HepG2 (cell line): ENCODE measurements at regions not wholly inside any gene's neighbourhood (a gene's known extent, or its start where the extent isn't known, plus 50 kb on each side); places are given as distances from the start of the nearest gene placed in this dataset.

ENCODE experiments used
- MLX ChIP-seq: IDR thresholded peaks from 2 replicates; pipeline ENCODE4 v1.6.1; 2016
- ZNF264 ChIP-seq: sonication (generic); formaldehyde crosslinking; IDR thresholded peaks from 2 replicates; pipeline ENCODE4 v1.4.0; 2020; ENCODE audit warnings: missing genetic modification reagents
- ZNF431 ChIP-seq: sonication (generic); formaldehyde crosslinking; IDR thresholded peaks from 2 replicates; pipeline ENCODE4 v1.9.0; 2022; ENCODE audit warnings: missing genetic modification reagents, low read depth, mild to moderate bottlenecking, borderline replicate concordance
- ZSCAN21 ChIP-seq: sonication (generic); formaldehyde crosslinking; IDR thresholded peaks from 2 replicates; pipeline ENCODE4 v1.8.0; 2022; ENCODE audit warnings: mild to moderate bottlenecking, missing genetic modification reagents, moderate library complexity, borderline replicate concordance
- TF ChIP-seq, protein P1 (sequence below): sonication (generic); formaldehyde crosslinking; IDR thresholded peaks from 2 replicates; pipeline ENCODE4 v1.4.0; 2020; ENCODE audit warnings: mild to moderate bottlenecking, missing genetic modification reagents
- TF ChIP-seq, protein P2 (sequence below): sonication (generic); formaldehyde crosslinking; IDR thresholded peaks from 2 replicates; pipeline ENCODE4 v1.4.0; 2020; ENCODE audit warnings: mild to moderate bottlenecking, missing genetic modification reagents

DNA sequence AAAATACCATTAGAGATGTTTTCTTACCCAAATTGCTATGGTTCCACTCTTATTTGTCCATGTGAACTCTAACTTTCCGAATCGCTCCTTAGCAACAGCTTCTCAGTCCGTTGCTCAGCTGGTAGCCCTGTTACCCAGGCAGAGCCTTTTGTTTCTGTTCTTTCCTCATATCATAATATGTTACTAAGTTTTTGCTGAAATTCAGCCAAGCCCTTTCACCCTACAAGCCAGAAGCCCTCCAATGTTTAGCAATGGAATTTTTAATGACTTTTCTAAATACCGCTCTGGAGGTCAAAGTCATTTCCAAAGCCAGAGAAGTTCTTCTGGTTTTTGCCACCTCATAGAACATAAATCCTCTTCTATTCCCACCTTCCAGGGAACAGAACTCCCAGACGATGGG, 1029.5 kb downstream of the C4orf33 start (continued):
- TF ChIP-seq, protein P1, sequence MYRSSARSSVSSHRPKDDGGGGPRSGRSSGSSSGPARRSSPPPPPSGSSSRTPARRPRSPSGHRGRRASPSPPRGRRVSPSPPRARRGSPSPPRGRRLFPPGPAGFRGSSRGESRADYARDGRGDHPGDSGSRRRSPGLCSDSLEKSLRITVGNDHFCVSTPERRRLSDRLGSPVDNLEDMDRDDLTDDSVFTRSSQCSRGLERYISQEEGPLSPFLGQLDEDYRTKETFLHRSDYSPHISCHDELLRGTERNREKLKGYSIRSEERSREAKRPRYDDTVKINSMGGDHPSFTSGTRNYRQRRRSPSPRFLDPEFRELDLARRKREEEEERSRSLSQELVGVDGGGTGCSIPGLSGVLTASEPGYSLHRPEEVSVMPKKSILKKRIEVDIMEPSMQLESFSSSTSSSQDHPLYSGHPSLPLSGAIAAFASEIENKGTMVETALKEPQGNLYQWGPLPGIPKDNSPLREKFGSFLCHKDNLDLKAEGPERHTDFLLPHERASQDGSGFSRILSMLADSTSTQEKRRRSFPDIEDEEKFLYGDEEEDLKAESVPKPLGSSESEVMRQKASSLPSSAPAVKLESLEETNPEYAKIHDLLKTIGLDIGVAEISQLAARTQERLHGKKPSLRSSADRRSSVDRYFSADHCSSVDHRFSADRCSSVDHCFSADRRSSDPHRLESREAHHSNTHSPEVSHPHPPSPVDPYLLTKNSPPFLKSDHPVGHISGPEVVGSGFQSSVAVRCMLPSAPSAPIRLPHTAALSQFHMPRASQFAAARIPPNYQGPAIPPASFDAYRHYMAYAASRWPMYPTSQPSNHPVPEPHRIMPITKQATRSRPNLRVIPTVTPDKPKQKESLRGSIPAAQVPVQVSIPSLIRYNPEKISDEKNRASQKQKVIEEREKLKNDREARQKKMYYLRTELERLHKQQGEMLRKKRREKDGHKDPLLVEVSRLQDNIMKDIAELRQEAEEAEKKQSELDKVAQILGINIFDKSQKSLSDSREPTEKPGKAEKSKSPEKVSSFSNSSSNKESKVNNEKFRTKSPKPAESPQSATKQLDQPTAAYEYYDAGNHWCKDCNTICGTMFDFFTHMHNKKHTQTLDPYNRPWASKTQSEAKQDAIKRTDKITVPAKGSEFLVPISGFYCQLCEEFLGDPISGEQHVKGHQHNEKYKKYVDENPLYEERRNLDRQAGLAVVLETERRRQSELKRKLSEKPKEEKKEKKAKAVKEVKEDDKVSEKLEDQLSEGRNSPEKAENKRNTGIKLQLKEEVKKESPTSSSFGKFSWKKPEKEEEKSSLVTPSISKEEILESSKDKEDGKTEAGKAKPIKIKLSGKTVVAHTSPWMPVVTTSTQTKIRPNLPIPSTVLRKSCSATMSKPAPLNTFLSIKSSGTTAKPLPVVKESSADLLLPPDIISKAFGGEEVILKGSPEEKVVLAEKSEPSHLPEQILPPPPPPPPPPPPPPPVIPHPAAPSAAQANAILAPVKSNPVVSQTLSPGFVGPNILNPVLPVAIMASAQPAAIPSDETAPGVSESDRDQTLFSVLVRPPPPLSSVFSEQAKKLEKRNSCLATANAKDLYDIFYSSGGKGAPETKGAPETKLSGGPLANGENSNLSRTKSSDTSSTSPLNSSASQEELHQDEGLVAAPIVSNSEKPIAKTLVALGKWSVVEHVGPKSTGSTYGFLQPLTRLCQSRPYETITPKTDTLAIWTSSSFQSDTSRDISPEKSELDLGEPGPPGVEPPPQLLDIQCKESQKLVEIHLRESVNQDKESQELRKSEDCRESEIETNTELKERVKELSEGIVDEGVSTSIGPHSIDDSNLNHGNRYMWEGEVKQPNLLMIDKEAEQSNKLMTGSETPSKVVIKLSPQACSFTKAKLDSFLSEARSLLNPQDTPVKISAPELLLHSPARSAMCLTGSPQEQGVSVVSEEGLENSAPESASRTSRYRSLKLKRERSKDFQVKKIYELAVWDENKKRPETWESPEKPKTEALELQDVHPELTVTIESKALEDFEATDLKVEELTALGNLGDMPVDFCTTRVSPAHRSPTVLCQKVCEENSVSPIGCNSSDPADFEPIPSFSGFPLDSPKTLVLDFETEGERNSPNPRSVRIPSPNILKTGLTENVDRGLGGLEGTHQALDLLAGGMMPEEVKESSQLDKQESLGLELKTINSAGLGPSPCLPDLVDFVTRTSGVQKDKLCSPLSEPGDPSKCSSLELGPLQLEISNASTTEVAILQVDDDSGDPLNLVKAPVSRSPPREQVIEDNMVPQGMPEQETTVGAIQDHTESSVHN (CRISPR knock-in tag) = no peak
- TF ChIP-seq ZSCAN21 (CRISPR knock-in tag) (no peak), MLX (CRISPR knock-in tag) (no peak), ZNF431 (CRISPR knock-in tag) (no peak), ZNF264 (CRISPR knock-in tag) (no peak)
- TF ChIP-seq, protein P2, sequence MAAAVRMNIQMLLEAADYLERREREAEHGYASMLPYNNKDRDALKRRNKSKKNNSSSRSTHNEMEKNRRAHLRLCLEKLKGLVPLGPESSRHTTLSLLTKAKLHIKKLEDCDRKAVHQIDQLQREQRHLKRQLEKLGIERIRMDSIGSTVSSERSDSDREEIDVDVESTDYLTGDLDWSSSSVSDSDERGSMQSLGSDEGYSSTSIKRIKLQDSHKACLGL = no peak
